ENCODE measurements at regions not wholly inside any gene's neighbourhood (a gene's known extent, or its start where the extent isn't known, plus 50 kb on each side); places are given as distances from the start of the nearest gene placed in this dataset.

- TF ChIP-seq CTCF (IDR thresholded peaks at IDR 0.05 in 2 of 3, conservative IDR thresholded peaks at IDR 0.05 in 1 of 3; ENCODE audit: borderline replicate concordance in 1 of 3, insufficient read depth in 1 of 3, low read depth in 2 of 3, low read length in 2 of 3) (no peak), RAD21 (IDR thresholded peaks at IDR 0.05; ENCODE audit: low read depth) (no peak), CEBPB (IDR thresholded peaks at IDR 0.05; ENCODE audit: low read depth) (no peak), POLR2A (IDR thresholded peaks at IDR 0.05; ENCODE audit: borderline replicate concordance, extremely low read depth, insufficient read depth, insufficient read length) (no peak), EZH2phosphoT487 (IDR thresholded peaks at IDR 0.05; ENCODE audit: borderline replicate concordance) (no peak), EGR1 (IDR thresholded peaks at IDR 0.05; ENCODE audit: low read depth) (no peak), EZH2 (IDR thresholded peaks at IDR 0.05) (no peak), TCF7L2 (IDR thresholded peaks at IDR 0.05; ENCODE audit: borderline replicate concordance, extremely low read depth, insufficient read depth, insufficient read length) (no peak), ZNF274 (IDR thresholded peaks at IDR 0.05; ENCODE audit: low read depth, low read length) (no peak)
Observed at GRCh38 chr13:22463089-22463488, 717.7 kb upstream of the SGCG start.

All from HCT116 (cell line).